PC-3 (cell line): ENCODE measurements at regions not wholly inside any gene's neighbourhood (a gene's known extent, or its start where the extent isn't known, plus 50 kb on each side); places are given as distances from the start of the nearest gene placed in this dataset.

Experiments
- ATAC-seq: fragments of 200-7000 bp; cut with Tn5 transposase; 2 replicates; pipeline ENCODE4 v1.9.1; 2020; ENCODE audit warnings: mild to moderate bottlenecking, moderate library complexity
- BruUV-seq: library from RNA; stranded (reverse); fragments of 400-500 nt; replicated peaks from 2 replicates; lab custom pipeline; 2021; lab: Mats Ljungman, UMichigan
- CTCF ChIA-PET: fragments of 300-600 bp; sonication (Branson Sonifier 250); formaldehyde crosslinking; loops from one replicate; lab custom pipeline; 2022; ENCODE audit warnings: antibody characterized with exemption; lab: Charles Lee
- POLR2A ChIA-PET: fragments of 300-600 bp; sonication (Branson Sonifier 250); formaldehyde crosslinking; loops from one replicate; lab custom pipeline; 2022; ENCODE audit warnings: antibody characterized with exemption; ENCODE audit not compliant: unreplicated experiment; lab: Charles Lee
- DNase-seq: peaks from one replicate; pipeline ENCODE4 v3.0.0-alpha.2; 2015
- H2AFZ ChIP-seq: fragments of 300-600 bp; sonication (generic); 2 replicates; pipeline ENCODE4 v1.6.0; 2016; ENCODE audit warnings: antibody characterized with exemption, low read length
- H3F3A ChIP-seq: fragments of 300-600 bp; sonication (generic); one replicate; pipeline ENCODE4 v1.6.0; 2017; ENCODE audit warnings: antibody characterized with exemption, low read length, control low read depth, mild to moderate bottlenecking; ENCODE audit not compliant: unreplicated experiment
- H3K27ac ChIP-seq: fragments of 300-600 bp; sonication (generic); 2 replicates; pipeline ENCODE4 v1.5.1; 2016; ENCODE audit warnings: mild to moderate bottlenecking, low read length
- H3K27me3 ChIP-seq: fragments of 300-600 bp; sonication (generic); 2 replicates; pipeline ENCODE4 v1.6.1; 2016; ENCODE audit warnings: low read length, mixed read lengths
- H3K36me3 ChIP-seq: fragments of 300-600 bp; sonication (generic); 2 replicates; pipeline ENCODE4 v1.6.1; 2016; ENCODE audit warnings: low read depth, mixed run types, low read length, mixed read lengths
- H3K4me1 ChIP-seq: fragments of 300-600 bp; sonication (generic); 2 replicates; pipeline ENCODE4 v1.5.1; 2016; ENCODE audit warnings: low read length; ENCODE audit not compliant: insufficient read depth
- H3K4me2 ChIP-seq: fragments of 300-600 bp; sonication (generic); 2 replicates; pipeline ENCODE4 v1.6.0; 2016; ENCODE audit warnings: low read length
- H3K4me3 ChIP-seq: fragments of 300-600 bp; sonication (generic); 2 replicates; pipeline ENCODE4 v1.5.1; 2016; ENCODE audit warnings: mild to moderate bottlenecking, low read length, mixed read lengths
- H3K79me2 ChIP-seq: fragments of 300-600 bp; sonication (generic); 2 replicates; pipeline ENCODE4 v1.6.1; 2017; ENCODE audit warnings: low read length, mixed read lengths
- H3K9ac ChIP-seq: fragments of 300-600 bp; sonication (generic); 2 replicates; pipeline ENCODE4 v1.6.0; 2016; ENCODE audit warnings: mild to moderate bottlenecking, low read length
- H3K9me2 ChIP-seq: fragments of 300-600 bp; sonication (generic); replicated peaks from 2 replicates; pipeline ENCODE4 v1.6.1; 2016; ENCODE audit warnings: mixed run types, low read length, mixed read lengths
- H3K9me3 ChIP-seq: fragments of 300-600 bp; sonication (generic); 2 replicates; pipeline ENCODE4 v1.6.1; 2016; ENCODE audit warnings: low read length, mixed read lengths
- H4K20me1 ChIP-seq: fragments of 300-600 bp; sonication (generic); 2 replicates; pipeline ENCODE4 v1.6.1; 2016; ENCODE audit warnings: low read length, mixed read lengths
- EZH2 ChIP-seq: fragments of 300-600 bp; sonication (generic); IDR thresholded peaks from one replicate; pipeline ENCODE4 v1.6.1; 2017; ENCODE audit warnings: antibody characterized with exemption, mild to moderate bottlenecking, low read length; ENCODE audit not compliant: unreplicated experiment
- EZH2phosphoT487 ChIP-seq: fragments of 300-600 bp; sonication (generic); IDR thresholded peaks from 2 replicates; pipeline ENCODE4 v1.6.1; 2018; ENCODE audit warnings: mild to moderate bottlenecking, antibody characterized with exemption, low read length, borderline replicate concordance
- intact Hi-C: fragments of 100-400 bp; cut with micrococcal nuclease; formaldehyde crosslinking; loops from 2 replicates; pipeline ENCODE4 v1.9.0; 2023
- TF ChIP-seq, protein P1 (sequence below): fragments of 300-600 bp; sonication (generic); conservative IDR thresholded peaks from 2 replicates; pipeline ENCODE4 v1.5.1; 2017; ENCODE audit warnings: antibody characterized with exemption, low read depth, mild to moderate bottlenecking, low read length

DNA sequence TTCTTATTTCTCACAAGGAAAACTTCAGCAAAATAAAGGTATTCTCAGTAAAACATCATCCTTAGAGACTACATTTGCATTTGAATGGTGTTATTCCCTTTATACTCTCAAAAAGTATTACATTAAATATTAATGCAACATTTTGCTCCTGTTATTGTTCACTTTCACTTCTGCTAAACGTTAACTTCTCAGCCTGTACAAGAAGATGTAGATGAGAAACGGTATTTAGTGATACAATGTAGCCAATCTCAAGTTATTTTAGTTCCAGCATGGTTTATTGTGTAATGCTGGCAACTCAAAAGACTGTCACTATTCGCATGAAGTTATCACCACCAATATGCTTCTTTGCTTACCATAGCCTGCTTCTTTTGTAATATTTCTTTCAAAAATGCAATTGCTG, 514.1 kb downstream of the CPS1 start:
- no peak overlapping the region for H3K4me3 ChIP-seq
- DNase-seq: no peak
- no peak overlapping the region for H3K4me2 ChIP-seq
- H3F3A ChIP-seq: no peaks in the 10 kb centered on the region
- H3K79me2 ChIP-seq: no peaks in the 10 kb centered on the region
- ChIA-PET POLR2A (no interaction called here), CTCF (no interaction called here)
- BruUV-seq: no TSS peak
- no peak overlapping the region for H2AFZ ChIP-seq
- H3K9me2 ChIP-seq: no peaks in the 10 kb centered on the region
- H4K20me1 ChIP-seq: no peaks in the 10 kb centered on the region
- H3K27ac ChIP-seq: no peak overlapping the region
- 0 out of 2 replicates have a peak, but pooled peaks cover 5% of the 10 kb centered on the region for H3K27me3 ChIP-seq
- H3K4me1 ChIP-seq: 0 out of 2 replicates have a peak, but pooled peaks cover 5% of the 10 kb centered on the region
- ATAC-seq: no peak
- H3K36me3 ChIP-seq: no peaks in the 10 kb centered on the region
- intact Hi-C loops: no loop called here
- no peak overlapping the region for H3K9ac ChIP-seq
- no peaks in the 10 kb centered on the region for H3K9me3 ChIP-seq
- TF ChIP-seq, protein P1, sequence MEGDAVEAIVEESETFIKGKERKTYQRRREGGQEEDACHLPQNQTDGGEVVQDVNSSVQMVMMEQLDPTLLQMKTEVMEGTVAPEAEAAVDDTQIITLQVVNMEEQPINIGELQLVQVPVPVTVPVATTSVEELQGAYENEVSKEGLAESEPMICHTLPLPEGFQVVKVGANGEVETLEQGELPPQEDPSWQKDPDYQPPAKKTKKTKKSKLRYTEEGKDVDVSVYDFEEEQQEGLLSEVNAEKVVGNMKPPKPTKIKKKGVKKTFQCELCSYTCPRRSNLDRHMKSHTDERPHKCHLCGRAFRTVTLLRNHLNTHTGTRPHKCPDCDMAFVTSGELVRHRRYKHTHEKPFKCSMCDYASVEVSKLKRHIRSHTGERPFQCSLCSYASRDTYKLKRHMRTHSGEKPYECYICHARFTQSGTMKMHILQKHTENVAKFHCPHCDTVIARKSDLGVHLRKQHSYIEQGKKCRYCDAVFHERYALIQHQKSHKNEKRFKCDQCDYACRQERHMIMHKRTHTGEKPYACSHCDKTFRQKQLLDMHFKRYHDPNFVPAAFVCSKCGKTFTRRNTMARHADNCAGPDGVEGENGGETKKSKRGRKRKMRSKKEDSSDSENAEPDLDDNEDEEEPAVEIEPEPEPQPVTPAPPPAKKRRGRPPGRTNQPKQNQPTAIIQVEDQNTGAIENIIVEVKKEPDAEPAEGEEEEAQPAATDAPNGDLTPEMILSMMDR: no peak
- TF ChIP-seq EZH2phosphoT487: no peak
- no peak for TF ChIP-seq EZH2

DNA sequence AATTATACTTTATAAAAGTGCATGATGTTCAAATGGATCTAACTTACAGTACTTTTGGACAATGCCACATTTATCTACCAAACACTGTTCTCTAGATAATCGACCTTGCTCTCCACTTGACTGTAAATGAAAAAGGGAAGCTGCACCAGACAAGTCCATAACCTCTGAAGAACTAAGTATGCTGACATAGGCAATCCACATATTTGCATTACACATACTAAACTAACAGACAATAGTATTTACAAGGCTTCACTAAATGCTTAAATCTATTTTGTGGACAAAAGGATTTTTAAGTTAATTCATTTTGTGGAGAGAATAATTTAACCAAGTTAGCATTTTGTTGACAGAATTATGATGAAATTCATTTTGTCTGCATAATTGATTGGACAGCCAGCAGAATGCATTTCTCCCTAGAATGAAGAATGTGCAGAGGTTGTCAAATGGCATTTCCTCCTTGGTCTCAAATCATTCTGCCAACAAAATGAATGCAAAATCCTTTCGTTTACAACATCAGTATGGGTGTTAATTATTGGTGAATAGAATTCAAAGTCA, 520.9 kb downstream of the CPS1 start:
- H2AFZ ChIP-seq: no peak overlapping the region
- H3K36me3 ChIP-seq: no peaks in the 10 kb centered on the region
- no peaks in the 10 kb centered on the region for H3K9me2 ChIP-seq
- BruUV-seq: no TSS peak
- peaks cover 17% of the 10 kb centered on the region; the same call in 1 of the 2 replicates for H3K27me3 ChIP-seq
- no peaks in the 10 kb centered on the region for H3K9me3 ChIP-seq
- DNase-seq (peak; percentile 7), ATAC-seq (peak; percentile 70)
- H3K4me3 ChIP-seq: no peak overlapping the region
- intact Hi-C loops: no loop called here
- no peaks in the 10 kb centered on the region for H3K79me2 ChIP-seq
- H3K27ac ChIP-seq: no peak overlapping the region
- POLR2A ChIA-PET: interaction anchor here (0.6 kb wide), 1 partner anchor 32 kb away, joined by 3 read pairs; no protein-coding TSS in a partner anchor
- CTCF ChIA-PET: no interaction called here
- H3F3A ChIP-seq: no peaks in the 10 kb centered on the region
- H4K20me1 ChIP-seq: no peaks in the 10 kb centered on the region
- TF ChIP-seq, protein P1: no peak
- no peak for TF ChIP-seq EZH2phosphoT487
- no peak for TF ChIP-seq EZH2
- H3K9ac ChIP-seq: no peak overlapping the region
- H3K4me2 ChIP-seq: no peak overlapping the region
- H3K4me1 ChIP-seq: no peaks in the 10 kb centered on the region

GRCh38 chr2:211084352-211084751, 528.0 kb downstream of the CPS1 start:
- no peak for ATAC-seq
- no peak overlapping the region for H2AFZ ChIP-seq
- POLR2A ChIA-PET: no interaction called here
- H3K36me3 ChIP-seq: no peaks in the 10 kb centered on the region
- H4K20me1 ChIP-seq: no peaks in the 10 kb centered on the region
- intact Hi-C loops: no loop called here
- no peak for DNase-seq
- H3K9ac ChIP-seq: no peak overlapping the region
- no TSS peak for BruUV-seq
- H3K9me2 ChIP-seq: no peaks in the 10 kb centered on the region
- H3K27ac ChIP-seq: no peak overlapping the region
- CTCF ChIA-PET: no interaction called here
- no peak overlapping the region for H3K4me3 ChIP-seq
- H3K4me1 ChIP-seq: no peaks in the 10 kb centered on the region
- no peaks in the 10 kb centered on the region for H3F3A ChIP-seq
- H3K27me3 ChIP-seq: 0 out of 2 replicates have a peak, but pooled peaks cover 15% of the 10 kb centered on the region
- H3K9me3 ChIP-seq: no peaks in the 10 kb centered on the region
- H3K79me2 ChIP-seq: no peaks in the 10 kb centered on the region
- TF ChIP-seq EZH2 (no peak), EZH2phosphoT487 (no peak)
- no peak overlapping the region for H3K4me2 ChIP-seq
